SW 1271 (cell line): ENCODE measurements at regions not wholly inside any gene's neighbourhood (a gene's known extent, or its start where the extent isn't known, plus 50 kb on each side); places are given as distances from the start of the nearest gene placed in this dataset.
"Not testable (repeated sequence)": the region's sequence is repeated elsewhere in the genome, so short reads cannot be mapped to it uniquely, and the experiment has no call there.

Source experiments
- DNase-seq, 2 experiments: peaks; one replicate each; lab custom pipeline; 2025; lab: John Stamatoyannopoulos, UW

- no peak for DNase-seq
These were observed 197.5 kb upstream of the C1orf87 start for GRCh38 chr1:60271041-60271440.

- DNase-seq: no peak
These were observed 194.9 kb upstream of the C1orf87 start for GRCh38 chr1:60268451-60268850.

GRCh38 chr1:60265560-60266535, 192.3 kb upstream of the C1orf87 start:
- DNase-seq: peak in 1 of 2 experiments; percentile 6

- no peak for DNase-seq
These were observed 189.1 kb upstream of the C1orf87 start for GRCh38 chr1:60262701-60263100.

- no peak for DNase-seq
These were observed 184.0 kb upstream of the C1orf87 start for GRCh38 chr1:60257531-60257930.

GRCh38 chr1:60255565-60255964, 182.0 kb upstream of the C1orf87 start:
- no peak for DNase-seq

- no peak for DNase-seq
These were observed 177.9 kb upstream of the C1orf87 start for GRCh38 chr1:60251426-60251825.

- not testable (repeated sequence) for DNase-seq
These were observed 173.9 kb upstream of the C1orf87 start for GRCh38 chr1:60247467-60247866.

- DNase-seq: no peak
These were observed 171.8 kb upstream of the C1orf87 start for GRCh38 chr1:60245324-60245723.

GRCh38 chr1:60244906-60245305, 171.3 kb upstream of the C1orf87 start:
- no peak for DNase-seq

GRCh38 chr1:60235275-60235674, 161.7 kb upstream of the C1orf87 start:
- DNase-seq: no peak

- no peak for DNase-seq
These were observed 161.2 kb upstream of the C1orf87 start for GRCh38 chr1:60234776-60235175.

GRCh38 chr1:60229821-60230220, 156.3 kb upstream of the C1orf87 start:
- DNase-seq: no peak

- peak in 1 of 2 experiments; percentile 18 for DNase-seq
These were observed 154.5 kb upstream of the C1orf87 start for GRCh38 chr1:60228041-60228491.

GRCh38 chr1:60227601-60228000, 154.0 kb upstream of the C1orf87 start:
- DNase-seq: no peak

GRCh38 chr1:60225486-60225885, 151.9 kb upstream of the C1orf87 start:
- no peak for DNase-seq

GRCh38 chr1:60224523-60224922, 151.0 kb upstream of the C1orf87 start:
- DNase-seq: no peak

- no peak for DNase-seq
These were observed 149.6 kb upstream of the C1orf87 start for GRCh38 chr1:60223158-60223557.

- DNase-seq: no peak
These were observed 149.0 kb upstream of the C1orf87 start for GRCh38 chr1:60222360-60223115.

- DNase-seq: no peak
These were observed 139.7 kb upstream of the C1orf87 start for GRCh38 chr1:60213253-60213652.

GRCh38 chr1:60196026-60196425, 122.5 kb upstream of the C1orf87 start:
- DNase-seq: no peak

- DNase-seq: no peak
These were observed 112.1 kb upstream of the C1orf87 start for GRCh38 chr1:60185684-60186083.

- DNase-seq: no peak
These were observed 111.0 kb upstream of the C1orf87 start for GRCh38 chr1:60184521-60184920.
